Midbrain (tissue), 1 donor: ENCODE measurements at regions not wholly inside any gene's neighbourhood (a gene's known extent, or its start where the extent isn't known, plus 50 kb on each side); places are given as distances from the start of the nearest gene placed in this dataset.
"Not testable (repeated sequence)": the region's sequence is repeated elsewhere in the genome, so short reads cannot be mapped to it uniquely, and the experiment has no call there.

Experiments used
- DNase-seq: peaks from one replicate; lab custom pipeline; 2025; lab: John Stamatoyannopoulos, UW

DNA sequence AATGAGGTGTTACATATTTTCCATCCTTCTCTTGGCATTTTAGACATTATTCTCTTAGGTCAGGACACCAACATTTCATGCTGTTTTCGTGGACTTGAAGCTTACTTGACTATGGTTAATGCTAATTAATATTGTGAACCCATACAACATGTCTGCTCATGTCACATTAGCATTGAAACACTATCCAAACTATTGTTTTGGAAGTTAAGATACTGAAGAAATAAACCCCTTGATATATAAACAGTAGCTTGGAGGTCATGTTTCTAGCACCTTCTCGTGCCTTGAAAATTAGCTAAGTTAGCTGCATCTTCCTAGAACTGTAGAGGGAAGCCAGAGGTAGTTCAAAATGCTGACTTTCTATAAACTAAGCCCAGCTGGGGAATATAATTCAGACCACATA lies 288.8 kb downstream of the LTN1 start:
- no peak for DNase-seq

GRCh38 chr21:28699596-28700259 lies 292.9 kb downstream of the LTN1 start:
- DNase-seq, result no peak

DNA sequence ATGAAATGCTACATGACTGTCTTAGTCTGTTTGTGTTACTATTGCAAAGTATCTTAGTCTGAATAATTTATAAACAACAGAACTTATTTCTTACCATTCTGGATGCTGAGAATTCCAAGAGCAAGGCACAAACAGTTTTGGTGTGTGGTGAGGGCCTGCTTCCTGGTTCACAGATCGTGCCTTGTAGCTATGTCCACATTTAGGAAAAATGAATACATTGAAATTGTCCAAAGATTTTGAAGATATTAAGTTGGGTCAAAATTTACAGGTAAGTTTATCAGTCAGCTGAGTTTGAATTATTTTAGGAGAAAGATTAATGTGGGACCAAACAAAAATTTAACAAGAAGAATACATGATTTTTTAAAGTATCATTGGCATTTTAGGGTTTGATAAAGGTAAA lies 293.5 kb downstream of the LTN1 start:
- no peak for DNase-seq

DNA sequence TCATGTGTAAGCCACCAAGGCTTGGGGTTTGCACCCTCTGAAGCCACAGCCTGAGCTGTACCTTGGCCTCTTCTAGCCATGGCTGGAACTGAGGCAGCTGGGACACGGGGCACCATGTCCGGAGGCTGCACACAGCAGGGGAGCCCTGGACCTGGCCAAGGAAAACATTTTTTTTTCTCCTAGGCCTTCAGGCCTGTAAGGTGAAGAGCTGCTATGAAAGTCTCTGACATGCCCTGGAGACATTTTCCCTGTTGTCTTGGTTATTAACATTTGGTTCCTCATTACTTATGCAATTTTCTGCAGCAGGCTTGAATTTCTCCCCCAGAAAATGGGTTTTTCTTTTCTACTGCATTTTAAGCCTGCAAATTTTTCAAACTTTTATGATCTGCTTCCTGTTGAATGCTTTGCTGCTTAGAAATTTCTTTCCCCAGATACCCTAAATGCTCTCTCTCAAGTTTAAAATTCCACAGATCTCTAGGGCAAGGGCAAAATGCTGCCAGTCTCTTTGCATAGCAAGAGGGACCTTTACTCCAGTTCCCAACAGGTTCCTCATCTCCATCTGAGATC lies 295.8 kb downstream of the LTN1 start:
- no peak for DNase-seq

- no peak for DNase-seq
Observed at GRCh38 chr21:28693476-28693875, 299.2 kb downstream of the LTN1 start.

- no peak for DNase-seq
Observed at GRCh38 chr21:28690196-28690595, 302.5 kb downstream of the LTN1 start.

DNA sequence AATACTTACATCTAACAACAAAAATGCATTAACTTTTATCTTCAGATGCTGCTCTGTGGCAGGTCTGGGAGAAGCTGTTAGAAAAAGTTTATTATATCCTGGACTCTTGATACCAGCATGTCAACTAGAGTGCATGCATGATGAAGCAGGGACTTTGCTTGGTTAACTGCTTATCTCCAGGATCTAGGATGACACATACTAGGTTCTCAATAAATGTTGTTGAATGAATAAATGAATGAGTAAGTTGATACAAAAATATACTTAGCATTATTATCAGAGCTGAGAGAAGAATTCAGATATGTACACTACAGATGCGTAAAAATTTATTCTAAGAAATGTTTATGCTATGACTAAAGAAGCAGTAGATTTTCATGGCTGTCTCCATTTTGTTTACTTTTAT lies 304.3 kb downstream of the LTN1 start:
- DNase-seq, result no peak

DNA sequence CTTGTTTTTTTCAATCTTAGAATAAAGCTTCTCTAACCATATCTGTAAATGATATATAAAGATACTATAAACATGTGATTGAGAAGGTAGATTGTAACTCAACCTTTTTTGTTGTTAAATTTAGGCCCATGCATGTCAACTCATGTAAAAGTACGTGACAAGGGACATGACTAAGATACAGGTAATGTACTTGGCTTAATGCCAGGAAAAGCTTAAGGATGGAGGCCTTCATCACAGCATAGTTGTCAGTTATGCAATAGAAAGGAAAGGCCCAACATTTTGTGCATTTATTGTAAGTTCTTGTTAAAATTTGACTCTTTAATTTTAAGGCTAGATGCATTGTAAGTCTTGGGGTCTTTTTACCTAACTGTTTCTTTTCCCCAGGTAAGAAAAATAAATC lies 305.1 kb downstream of the LTN1 start:
- no peak for DNase-seq

DNA sequence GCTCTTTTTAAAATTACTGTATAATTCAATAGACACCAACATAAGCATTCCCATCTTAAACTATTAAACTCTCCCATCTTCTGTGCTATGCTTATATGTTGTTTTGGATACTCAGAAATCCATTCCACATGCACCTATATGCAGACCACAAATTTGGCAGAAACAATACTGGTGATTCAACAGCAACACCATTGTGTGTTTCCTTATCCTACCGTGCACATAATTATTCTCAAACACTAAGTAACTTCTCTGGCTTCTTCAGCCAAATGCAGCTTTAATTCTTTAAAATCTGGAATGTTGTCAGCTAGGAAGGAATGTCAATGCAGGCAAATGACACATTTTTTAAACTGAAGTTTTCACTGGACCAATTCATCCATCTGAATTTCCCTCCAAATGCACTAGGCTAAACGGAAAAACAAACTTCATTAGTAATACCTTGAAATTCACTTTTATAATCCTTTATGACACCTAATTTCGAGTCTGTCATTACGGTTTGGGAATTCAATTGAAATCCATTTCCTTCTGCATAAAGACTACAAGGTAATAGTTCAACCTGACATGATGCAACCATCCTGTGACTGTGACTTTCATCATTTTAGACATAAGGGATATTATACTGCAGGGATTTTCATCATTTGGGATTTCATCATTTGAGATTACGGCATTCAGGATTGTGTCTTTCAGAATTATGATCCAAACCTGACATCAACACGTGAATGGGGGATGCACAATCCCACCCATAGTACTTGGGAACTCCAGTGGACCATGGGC lies 308.5 kb downstream of the LTN1 start:
- no peak for DNase-seq

DNA sequence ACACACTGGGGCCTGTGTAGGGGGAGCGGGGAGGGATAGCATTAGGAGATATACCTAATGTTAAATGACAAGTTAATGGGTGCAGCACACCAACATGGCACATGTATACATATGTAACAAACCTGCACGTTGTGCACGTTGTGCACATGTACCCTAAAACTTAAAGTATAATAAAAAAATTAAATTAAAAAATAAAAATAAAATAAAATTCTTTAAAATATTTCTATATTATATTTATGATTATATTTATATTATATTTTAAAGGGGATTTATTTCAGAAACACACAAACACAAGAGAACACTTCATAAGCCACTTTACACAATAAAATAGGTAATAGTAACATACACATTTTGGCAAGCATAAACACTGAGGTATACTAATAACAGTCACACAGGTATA lies 309.8 kb downstream of the LTN1 start:
- not testable (repeated sequence) for DNase-seq

DNA sequence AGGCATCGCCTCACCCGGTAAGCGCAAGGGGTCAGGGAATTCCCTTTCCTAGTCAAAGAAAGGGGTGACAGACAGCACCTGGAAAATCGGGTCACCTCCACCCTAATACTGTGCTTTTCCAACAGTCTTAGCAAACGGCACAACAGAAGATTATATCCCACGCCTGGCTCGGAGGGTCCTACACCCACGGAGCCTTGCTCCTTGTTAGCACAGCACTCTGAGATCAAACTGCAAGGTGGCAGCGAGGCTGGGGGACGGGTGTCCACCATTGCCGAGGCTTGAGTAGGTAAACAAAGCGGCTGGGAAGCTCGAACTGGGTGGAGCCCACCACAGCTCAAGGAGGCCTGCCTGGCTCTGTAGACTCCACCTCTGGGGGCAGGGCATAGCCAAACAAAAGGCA lies 315.6 kb downstream of the LTN1 start:
- not testable (repeated sequence) for DNase-seq

GRCh38 chr21:28675331-28676041 lies 317.2 kb downstream of the LTN1 start:
- no peak for DNase-seq

DNA sequence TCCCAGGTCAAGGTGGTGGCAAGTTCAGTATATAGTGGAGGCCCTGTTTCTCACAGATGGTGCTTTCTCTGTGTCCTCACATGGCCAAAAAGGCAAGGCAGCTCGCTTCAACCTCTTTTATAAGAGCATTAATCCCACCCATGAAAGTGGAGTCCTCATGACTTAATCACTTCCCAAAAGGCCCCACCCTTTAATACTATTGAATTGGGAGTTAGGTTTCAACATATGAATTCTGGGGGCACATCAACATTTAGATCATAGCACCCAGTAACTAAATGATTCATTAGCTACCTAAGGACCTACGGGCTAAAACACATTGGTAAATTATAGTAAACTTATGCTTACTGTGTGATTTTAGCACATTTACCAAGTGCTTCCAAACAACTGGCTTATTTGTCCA lies 317.9 kb downstream of the LTN1 start:
- DNase-seq, result no peak

DNA sequence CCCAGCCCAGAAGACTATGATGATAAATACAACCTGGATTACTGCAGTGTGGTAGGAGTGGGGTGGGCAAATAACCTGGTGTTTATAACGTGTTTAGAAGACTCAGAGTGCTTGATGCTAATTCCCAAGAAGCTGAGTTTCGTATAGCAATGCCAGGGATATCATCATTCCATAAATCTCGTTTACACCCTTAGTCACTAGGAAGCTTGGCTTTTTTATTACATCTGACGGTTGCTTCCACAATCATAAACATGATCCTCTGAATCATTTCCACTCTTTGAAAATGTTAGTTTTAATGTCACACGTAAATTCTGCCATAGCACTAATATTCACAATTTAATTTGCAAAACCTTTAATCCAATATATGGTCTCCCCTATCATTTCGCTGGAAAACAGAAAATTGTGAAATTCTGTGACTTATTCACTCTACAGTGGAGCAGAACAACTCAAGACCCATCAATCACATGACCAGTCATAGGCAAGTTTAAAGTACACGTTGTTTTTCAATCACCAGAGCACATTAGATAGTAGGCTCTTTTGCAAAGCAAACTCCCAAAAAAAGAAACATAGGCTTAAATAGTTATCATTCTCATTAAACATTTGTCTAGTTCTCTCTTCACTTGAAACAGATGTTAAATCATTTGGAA lies 321.0 kb downstream of the LTN1 start:
- no peak for DNase-seq

- DNase-seq, result no peak
Observed at GRCh38 chr21:28669971-28670653, 322.6 kb downstream of the LTN1 start.

DNA sequence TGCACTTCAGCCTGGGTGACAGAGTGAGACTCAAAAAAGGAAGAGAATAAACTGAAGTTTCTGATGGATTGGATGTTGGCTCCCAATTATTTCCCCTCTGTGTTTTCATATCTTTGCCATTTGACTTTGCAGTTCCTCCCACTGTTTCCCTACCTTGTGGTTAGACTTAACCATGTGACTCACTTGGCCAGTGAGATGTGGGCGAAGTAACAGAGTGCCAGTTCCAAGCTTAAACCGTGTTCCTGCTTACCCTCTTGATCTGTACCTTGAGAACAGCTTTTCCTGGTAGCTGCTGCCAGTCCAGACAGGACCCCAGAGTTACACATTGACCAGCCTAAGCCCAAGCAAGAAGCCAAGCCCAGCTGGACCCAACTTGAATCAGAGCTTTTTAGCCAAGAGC lies 323.4 kb downstream of the LTN1 start:
- DNase-seq, result no peak

GRCh38 chr21:28663754-28664153 lies 328.9 kb downstream of the LTN1 start:
- DNase-seq, result no peak

- no peak for DNase-seq
Observed at GRCh38 chr21:28663111-28663693, 329.5 kb downstream of the LTN1 start.

- no peak for DNase-seq
Observed at GRCh38 chr21:28657566-28657965, 335.1 kb downstream of the LTN1 start.

- DNase-seq, result no peak
Observed at GRCh38 chr21:28655471-28655870, 337.2 kb downstream of the LTN1 start.

DNA sequence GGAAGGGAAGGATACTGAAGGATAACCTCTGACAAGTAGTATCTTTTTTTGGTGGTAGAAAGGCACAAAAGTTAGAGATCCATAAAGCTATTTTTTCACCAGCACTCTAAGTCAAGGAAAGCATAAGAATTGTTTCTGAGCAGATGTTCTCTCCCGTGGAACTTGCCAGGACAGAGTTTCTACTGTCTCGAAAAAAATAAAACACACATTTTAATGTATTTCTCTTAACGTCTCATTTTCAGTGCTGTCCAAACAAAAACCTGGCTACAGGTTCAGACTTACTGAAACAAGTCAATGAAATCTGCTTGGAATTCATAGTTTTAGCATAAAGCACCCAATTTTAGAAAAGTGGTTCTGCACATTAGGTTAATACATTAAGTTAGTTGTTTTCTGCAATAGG lies 338.3 kb downstream of the LTN1 start:
- no peak for DNase-seq
